HCT116 (cell line): ENCODE measurements at regions not wholly inside any gene's neighbourhood (a gene's known extent, or its start where the extent isn't known, plus 50 kb on each side); places are given as distances from the start of the nearest gene placed in this dataset.

Experiments
- ATAC-seq: fragments of 200-7000 bp; cut with Tn5 transposase; 2 replicates; pipeline ENCODE4 v1.9.1; 2020; ENCODE audit warnings: mild to moderate bottlenecking, moderate library complexity
- BruUV-seq: library from RNA; stranded (reverse); fragments of 400-500 nt; replicated peaks from 2 replicates; lab custom pipeline; 2021; lab: Mats Ljungman, UMichigan
- CTCF ChIA-PET: fragments of 300-600 bp; sonication (Branson Sonifier 250); formaldehyde crosslinking; loops from one replicate; lab custom pipeline; 2021; ENCODE audit warnings: antibody characterized with exemption; lab: Charles Lee
- POLR2A ChIA-PET: fragments of 300-600, 350-600 bp; sonication (Branson Sonifier 250); formaldehyde crosslinking; loops from one replicate; lab custom pipeline; 2021; ENCODE audit warnings: antibody characterized with exemption; lab: Charles Lee
- RAD21 ChIA-PET, 2 experiments: fragments of 300-600 bp; sonication (Branson Sonifier 250); formaldehyde crosslinking; loops; one replicate each; lab custom pipeline; 2023; ENCODE audit warnings: low total read pairs in 2 of 2; ENCODE audit not compliant: uncharacterized antibody in 2 of 2, unreplicated experiment in 2 of 2, low non-redundant PET in 1 of 2; lab: Charles Lee
- DNase-seq: peaks from one replicate; pipeline ENCODE4 v3.0.0-alpha.2; 2010; ENCODE audit warnings: low read depth, low spot score
- H2AFZ ChIP-seq: fragments of 200-600 bp; shearing (Covaris generic), sonication (generic); 2 replicates; pipeline ENCODE4 v1.6.1; 2017; ENCODE audit warnings: low read depth, mixed run types, mixed read lengths, antibody characterized with exemption, low read length; ENCODE audit not compliant: poor library complexity, severe bottlenecking
- H3K27ac ChIP-seq: 2 replicates; pipeline ENCODE4 v1.5.1; 2012; ENCODE audit warnings: low read depth, low read length
- H3K27me3 ChIP-seq: fragments of 200-600 bp; sonication (generic); 2 replicates; pipeline ENCODE4 v1.6.1; 2016; ENCODE audit warnings: mixed run types, low read length, mixed read lengths; ENCODE audit not compliant: insufficient read depth
- H3K36me3 ChIP-seq, 2 experiments: fragments of 200-500 bp in 1 of 2; fragments of 200-600 bp in 1 of 2; sonication (Bioruptor generic) in 1 of 2; sonication (generic) in 1 of 2; 2 replicates each; pipeline versions ENCODE4 v1.5.1 to v1.6.1; 2014 to 2016; ENCODE audit warnings: low read length in 2 of 2, inconsistent platforms in 1 of 2, mixed read lengths in 1 of 2, mixed run types in 1 of 2; ENCODE audit not compliant: insufficient read depth in 2 of 2, control insufficient read depth in 1 of 2
- H3K4me1 ChIP-seq, 2 experiments: fragments of 200-600 bp in 1 of 2; sonication (generic) in 1 of 2; 2 replicates each; pipeline versions ENCODE4 v1.5.1 to v1.6.1; 2012 to 2017; ENCODE audit warnings: low read length in 2 of 2, inconsistent platforms in 1 of 2, mild to moderate bottlenecking in 1 of 2, mixed read lengths in 1 of 2, mixed run types in 1 of 2, moderate library complexity in 1 of 2; ENCODE audit not compliant: insufficient read depth in 2 of 2, control insufficient read depth in 1 of 2
- H3K4me2 ChIP-seq: fragments of 200-600 bp; sonication (generic); 2 replicates; pipeline ENCODE4 v1.6.1; 2017; ENCODE audit warnings: mixed run types, low read length, mixed read lengths
- H3K4me3 ChIP-seq, 2 experiments: fragments of 200-600 bp in 1 of 2; sonication (generic) in 1 of 2; replicated peaks in 1 of 2; 2 replicates each; pipeline ENCODE4 v1.5.1; 2011 to 2016; ENCODE audit warnings: low read length in 2 of 2, control low read depth in 1 of 2, low read depth in 1 of 2, mild to moderate bottlenecking in 1 of 2, mixed read lengths in 1 of 2, mixed run types in 1 of 2
- H3K79me2 ChIP-seq: fragments of 200-600 bp; sonication (generic); 2 replicates; pipeline ENCODE4 v1.6.1; 2017; ENCODE audit warnings: mild to moderate bottlenecking, mixed run types, low read length, moderate library complexity, mixed read lengths; ENCODE audit not compliant: insufficient read depth
- H3K9ac ChIP-seq: fragments of 200-600 bp; sonication (generic); 2 replicates; pipeline ENCODE4 v1.6.1; 2016; ENCODE audit warnings: low read length, mixed read lengths
- H3K9me2 ChIP-seq: fragments of 200-600 bp; sonication (generic), shearing (Covaris generic); 2 replicates; pipeline ENCODE4 v1.6.1; 2017; ENCODE audit warnings: mixed run types, mild to moderate bottlenecking, moderate library complexity; ENCODE audit not compliant: insufficient read depth
- H3K9me3 ChIP-seq, 2 experiments: fragments of 200-500 bp in 1 of 2; fragments of 200-600 bp in 1 of 2; sonication (Bioruptor generic) in 1 of 2; sonication (generic) in 1 of 2; 2 replicates each; pipeline ENCODE4 v1.6.1; 2014 to 2017; ENCODE audit warnings: low read length in 2 of 2, mixed read lengths in 2 of 2, inconsistent platforms in 1 of 2, low read depth in 1 of 2, mild to moderate bottlenecking in 1 of 2, mixed run types in 1 of 2, moderate library complexity in 1 of 2; ENCODE audit not compliant: control insufficient read depth in 1 of 2, insufficient read depth in 1 of 2
- H4K20me1 ChIP-seq: fragments of 200-600 bp; sonication (generic), shearing (Covaris generic); 2 replicates; pipeline ENCODE4 v1.6.1; 2017; ENCODE audit warnings: mixed run types, mild to moderate bottlenecking, moderate library complexity; ENCODE audit not compliant: insufficient read depth
- ATF3 ChIP-seq: IDR thresholded peaks from 2 replicates; pipeline ENCODE4 v1.6.1; 2012
- CBX3 ChIP-seq: IDR thresholded peaks from 2 replicates; pipeline ENCODE4 v1.6.1; 2012; ENCODE audit warnings: low read depth
- CEBPB ChIP-seq: IDR thresholded peaks from 2 replicates; pipeline ENCODE4 v1.6.1; 2012; ENCODE audit warnings: low read depth
- CTCF ChIP-seq, 3 experiments: fragments of 200-600 bp in 1 of 3; sonication (generic) in 1 of 3; IDR thresholded peaks in 2 of 3; conservative IDR thresholded peaks in 1 of 3; 2 replicates each; pipeline ENCODE4 v1.5.1; 2012 to 2017; ENCODE audit warnings: low read depth in 2 of 3, low read length in 2 of 3, antibody characterized with exemption in 1 of 3, borderline replicate concordance in 1 of 3, control low read depth in 1 of 3, mild to moderate bottlenecking in 1 of 3, mixed read lengths in 1 of 3, mixed run types in 1 of 3, moderate library complexity in 1 of 3; ENCODE audit not compliant: insufficient read depth in 1 of 3
- EGR1 ChIP-seq: IDR thresholded peaks from 2 replicates; pipeline ENCODE4 v1.6.1; 2012; ENCODE audit warnings: low read depth
- ELF1 ChIP-seq: IDR thresholded peaks from 2 replicates; pipeline ENCODE4 v1.6.1; 2012; ENCODE audit warnings: low read depth, borderline replicate concordance
- EZH2 ChIP-seq: fragments of 200-600 bp; sonication (generic); IDR thresholded peaks from 2 replicates; pipeline ENCODE4 v1.6.1; 2017; ENCODE audit warnings: antibody characterized with exemption, mixed run types
- FOSL1 ChIP-seq: IDR thresholded peaks from 2 replicates; pipeline ENCODE4 v1.6.1; 2012; ENCODE audit warnings: low read depth
- JUND ChIP-seq: IDR thresholded peaks from 2 replicates; pipeline ENCODE4 v1.6.1; 2012
- MAX ChIP-seq: IDR thresholded peaks from 2 replicates; pipeline ENCODE4 v1.6.1; 2012
- POLR2A ChIP-seq: IDR thresholded peaks from 2 replicates; pipeline ENCODE4 v1.7.0; 2011; ENCODE audit warnings: borderline replicate concordance; ENCODE audit not compliant: insufficient read depth, insufficient read length; ENCODE audit errors: extremely low read depth
- RAD21 ChIP-seq: IDR thresholded peaks from 2 replicates; pipeline ENCODE4 v1.6.1; 2012; ENCODE audit warnings: low read depth, mild to moderate bottlenecking
- SIN3A ChIP-seq: IDR thresholded peaks from 2 replicates; pipeline ENCODE4 v1.6.1; 2012; ENCODE audit warnings: low read depth
- SP1 ChIP-seq: IDR thresholded peaks from 2 replicates; pipeline ENCODE4 v1.6.1; 2012; ENCODE audit warnings: low read depth
- SRF ChIP-seq: IDR thresholded peaks from 2 replicates; pipeline ENCODE4 v1.6.1; 2012; ENCODE audit warnings: low read depth
- YY1 ChIP-seq: IDR thresholded peaks from 2 replicates; pipeline ENCODE4 v1.6.1; 2011; ENCODE audit warnings: low read length, low read depth, moderate library complexity, mild to moderate bottlenecking; ENCODE audit not compliant: insufficient replicate concordance; ENCODE audit errors: extremely low read depth
- ZBTB33 ChIP-seq: IDR thresholded peaks from 2 replicates; pipeline ENCODE4 v1.6.1; 2011; ENCODE audit warnings: mild to moderate bottlenecking, low read length, moderate library complexity; ENCODE audit not compliant: insufficient replicate concordance; ENCODE audit errors: extremely low read depth
- ZFX ChIP-seq: fragments of 450-650 bp; IDR thresholded peaks from 2 replicates; pipeline ENCODE4 v1.6.1; 2017
- intact Hi-C: fragments of 100-400 bp; cut with micrococcal nuclease; formaldehyde crosslinking; loops from 2 replicates; pipeline ENCODE4 v1.10.0; 2022

GRCh38 chr18:30591462-30591861 lies 451.1 kb downstream of the DSC3 start:
- RAD21 ChIA-PET: no interaction called here
- intact Hi-C loops: no loop called here
- H4K20me1 ChIP-seq: no peaks in the 10 kb centered on the region
- H3K9ac ChIP-seq: no peak overlapping the region
- BruUV-seq: no TSS peak
- no peaks in the 10 kb centered on the region for H3K9me3 ChIP-seq
- H3K9me2 ChIP-seq: no peaks in the 10 kb centered on the region
- H3K27ac ChIP-seq: no peak overlapping the region
- H3K4me2 ChIP-seq: no peak overlapping the region
- no peak overlapping the region for H3K4me3 ChIP-seq
- ATAC-seq (no peak), DNase-seq (no peak)
- TF ChIP-seq ZFX (no peak), SIN3A (no peak), YY1 (no peak), ELF1 (no peak), JUND (no peak), ATF3 (no peak), CEBPB (no peak)
- H2AFZ ChIP-seq: no peak overlapping the region
- H3K27me3 ChIP-seq: no peaks in the 10 kb centered on the region
- no peaks in the 10 kb centered on the region for H3K79me2 ChIP-seq
- H3K4me1 ChIP-seq: no peaks in the 10 kb centered on the region
- POLR2A ChIA-PET: no interaction called here
- no peaks in the 10 kb centered on the region for H3K36me3 ChIP-seq
- CTCF ChIA-PET: no interaction called here

GRCh38 chr18:30588673-30589164 lies 453.8 kb downstream of the DSC3 start:
- no peak overlapping the region for H2AFZ ChIP-seq
- no peaks in the 10 kb centered on the region for H3K9me2 ChIP-seq
- BruUV-seq: no TSS peak
- no peaks in the 10 kb centered on the region for H3K9me3 ChIP-seq
- no peak overlapping the region for H3K9ac ChIP-seq
- H3K27ac ChIP-seq: no peak overlapping the region
- RAD21 ChIA-PET: no interaction called here
- H3K27me3 ChIP-seq: no peaks in the 10 kb centered on the region
- intact Hi-C loops: loop anchor here (10.0 kb wide), 1 partner anchor 64 kb away; no protein-coding TSS in a partner anchor
- no peak for ATAC-seq
- H3K36me3 ChIP-seq: no peaks in the 10 kb centered on the region
- DNase-seq: no peak
- TF ChIP-seq CBX3: no peak
- TF ChIP-seq YY1: no peak
- TF ChIP-seq RAD21: no peak
- no peak for TF ChIP-seq ELF1
- TF ChIP-seq JUND: no peak
- TF ChIP-seq CEBPB: no peak
- TF ChIP-seq ZBTB33: no peak
- TF ChIP-seq POLR2A: no peak
- TF ChIP-seq CTCF (IDR thresholded peaks at IDR 0.05 in 2 of 3, conservative IDR thresholded peaks at IDR 0.05 in 1 of 3; ENCODE audit: borderline replicate concordance in 1 of 3, insufficient read depth in 1 of 3, low read depth in 2 of 3, low read length in 2 of 3): no peak
- no peak for TF ChIP-seq FOSL1
- TF ChIP-seq EZH2: no peak
- no peak for TF ChIP-seq ATF3
- no peak for TF ChIP-seq MAX
- TF ChIP-seq SRF: no peak
- no peak for TF ChIP-seq SP1
- no peak for TF ChIP-seq ZFX
- TF ChIP-seq EGR1: no peak
- no peak for TF ChIP-seq SIN3A
- TF ChIP-seq, all 23 proteins: peak for 0
- Histone ChIP-seq H3K4me3 (no peak overlapping the region), H3K79me2 (no peaks in the 10 kb centered on the region), H3K4me1 (no peaks in the 10 kb centered on the region), H3K4me2 (no peak overlapping the region), H4K20me1 (no peaks in the 10 kb centered on the region)
- POLR2A ChIA-PET: no interaction called here
- CTCF ChIA-PET: no interaction called here
